GM23338 (cell line): ENCODE measurements at regions not wholly inside any gene's neighbourhood (a gene's known extent, or its start where the extent isn't known, plus 50 kb on each side); places are given as distances from the start of the nearest gene placed in this dataset.

Experiments used
- CTCF ChIP-seq, 2 experiments: fragments of 200-600 bp in 1 of 2; sonication (generic) in 1 of 2; conservative IDR thresholded peaks; 2 replicates each; pipeline versions ENCODE4 v1.5.1 to v1.6.1; 2016 to 2017; ENCODE audit warnings: antibody characterized with exemption in 2 of 2, low read depth in 2 of 2, mild to moderate bottlenecking in 2 of 2, moderate library complexity in 1 of 2
- EZH2 ChIP-seq: fragments of 200-600 bp; sonication (generic); IDR thresholded peaks from one replicate; pipeline ENCODE4 v1.8.0; 2017; ENCODE audit warnings: antibody characterized with exemption, mild to moderate bottlenecking, low read depth; ENCODE audit not compliant: unreplicated experiment
- EZH2phosphoT487 ChIP-seq: fragments of 200-600 bp; sonication (generic); IDR thresholded peaks from one replicate; pipeline ENCODE4 v1.8.1; 2018; ENCODE audit warnings: antibody characterized with exemption; ENCODE audit not compliant: unreplicated experiment
- NANOG ChIP-seq: IDR thresholded peaks from 2 replicates; pipeline ENCODE4 v1.6.1; 2016; ENCODE audit warnings: antibody characterized with exemption, borderline replicate concordance
- POLR2AphosphoS5 ChIP-seq: IDR thresholded peaks from 2 replicates; pipeline ENCODE4 v1.6.1; 2016; ENCODE audit warnings: antibody characterized with exemption, low read depth
- REST ChIP-seq: IDR thresholded peaks from one replicate; pipeline ENCODE4 v1.6.1; 2018; ENCODE audit warnings: antibody characterized with exemption; ENCODE audit not compliant: unreplicated experiment
- ZNF114 ChIP-seq: fragments of 250-450 bp; sonication (Bioruptor Pico); IDR thresholded peaks from 2 replicates; pipeline ENCODE4 v1.5.0; 2020; ENCODE audit warnings: mild to moderate bottlenecking, moderate library complexity

GRCh38 chr20:52533401-52533800 is 341.8 kb upstream of the ZFP64 start:
- TF ChIP-seq CTCF (conservative IDR thresholded peaks at IDR 0.05; ENCODE audit: low read depth in 2 of 2) (no peak), REST (no peak), EZH2 (no peak), EZH2phosphoT487 (no peak), POLR2AphosphoS5 (no peak), ZNF114 (CRISPR knock-in tag) (no peak), NANOG (no peak)
